MM.1S (cell line): ENCODE measurements at regions not wholly inside any gene's neighbourhood (a gene's known extent, or its start where the extent isn't known, plus 50 kb on each side); places are given as distances from the start of the nearest gene placed in this dataset.

Experiments used
- EZH2 ChIP-seq: fragments of 300-600 bp; sonication (generic); optimal IDR thresholded peaks from 2 replicates; pipeline ENCODE3; 2017; ENCODE audit warnings: low read depth, mild to moderate bottlenecking, antibody characterized with exemption, low read length, mixed read lengths
- TF ChIP-seq, protein P1 (sequence below): fragments of 300-600 bp; sonication (generic); IDR thresholded peaks from 2 replicates; pipeline ENCODE4 v1.5.1; 2016; ENCODE audit warnings: antibody characterized with exemption, low read length, mixed read lengths

- no peak for TF ChIP-seq EZH2
- TF ChIP-seq, protein P1, sequence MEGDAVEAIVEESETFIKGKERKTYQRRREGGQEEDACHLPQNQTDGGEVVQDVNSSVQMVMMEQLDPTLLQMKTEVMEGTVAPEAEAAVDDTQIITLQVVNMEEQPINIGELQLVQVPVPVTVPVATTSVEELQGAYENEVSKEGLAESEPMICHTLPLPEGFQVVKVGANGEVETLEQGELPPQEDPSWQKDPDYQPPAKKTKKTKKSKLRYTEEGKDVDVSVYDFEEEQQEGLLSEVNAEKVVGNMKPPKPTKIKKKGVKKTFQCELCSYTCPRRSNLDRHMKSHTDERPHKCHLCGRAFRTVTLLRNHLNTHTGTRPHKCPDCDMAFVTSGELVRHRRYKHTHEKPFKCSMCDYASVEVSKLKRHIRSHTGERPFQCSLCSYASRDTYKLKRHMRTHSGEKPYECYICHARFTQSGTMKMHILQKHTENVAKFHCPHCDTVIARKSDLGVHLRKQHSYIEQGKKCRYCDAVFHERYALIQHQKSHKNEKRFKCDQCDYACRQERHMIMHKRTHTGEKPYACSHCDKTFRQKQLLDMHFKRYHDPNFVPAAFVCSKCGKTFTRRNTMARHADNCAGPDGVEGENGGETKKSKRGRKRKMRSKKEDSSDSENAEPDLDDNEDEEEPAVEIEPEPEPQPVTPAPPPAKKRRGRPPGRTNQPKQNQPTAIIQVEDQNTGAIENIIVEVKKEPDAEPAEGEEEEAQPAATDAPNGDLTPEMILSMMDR, result no peak
Measured at GRCh38 chr3:144636833-144637232, 665.2 kb downstream of the DIPK2A start.
